Amniotic stem cell (primary cell): ENCODE measurements at regions not wholly inside any gene's neighbourhood (a gene's known extent, or its start where the extent isn't known, plus 50 kb on each side); places are given as distances from the start of the nearest gene placed in this dataset.
"Not testable (repeated sequence)": the region's sequence is repeated elsewhere in the genome, so short reads cannot be mapped to it uniquely, and the experiment has no call there.

Experiments
- DNase-seq: peaks from one replicate; lab custom pipeline; 2025; lab: John Stamatoyannopoulos, UW

GRCh38 chr9:12271421-12271891 is 421.7 kb upstream of the TYRP1 start:
- DNase-seq: no peak

GRCh38 chr9:12272471-12273120 is 420.6 kb upstream of the TYRP1 start:
- no peak for DNase-seq

GRCh38 chr9:12274577-12274976 is 418.6 kb upstream of the TYRP1 start:
- DNase-seq: no peak

GRCh38 chr9:12276505-12276904 is 416.7 kb upstream of the TYRP1 start:
- DNase-seq: no peak

DNA sequence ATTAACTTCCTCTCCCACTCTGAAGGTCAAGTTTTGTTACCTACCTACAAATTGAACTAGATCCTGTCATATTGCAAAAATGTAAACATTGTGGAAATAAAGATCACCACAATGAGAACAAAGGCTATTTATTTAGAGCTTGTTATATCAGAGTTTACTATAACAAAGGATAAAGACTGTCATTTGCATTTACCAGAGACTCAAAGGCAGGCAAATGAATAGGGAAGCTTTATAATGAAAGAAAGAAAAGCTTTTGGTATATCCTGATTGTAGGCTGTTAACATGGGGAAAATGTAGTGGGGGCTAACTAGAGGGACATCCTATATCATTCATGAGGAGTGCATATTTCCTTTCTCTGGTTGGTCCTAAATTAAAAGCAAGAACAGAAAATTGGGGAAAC is 403.5 kb upstream of the TYRP1 start:
- DNase-seq: no peak

- no peak for DNase-seq
These were observed 402.9 kb upstream of the TYRP1 start for GRCh38 chr9:12290166-12290869.

DNA sequence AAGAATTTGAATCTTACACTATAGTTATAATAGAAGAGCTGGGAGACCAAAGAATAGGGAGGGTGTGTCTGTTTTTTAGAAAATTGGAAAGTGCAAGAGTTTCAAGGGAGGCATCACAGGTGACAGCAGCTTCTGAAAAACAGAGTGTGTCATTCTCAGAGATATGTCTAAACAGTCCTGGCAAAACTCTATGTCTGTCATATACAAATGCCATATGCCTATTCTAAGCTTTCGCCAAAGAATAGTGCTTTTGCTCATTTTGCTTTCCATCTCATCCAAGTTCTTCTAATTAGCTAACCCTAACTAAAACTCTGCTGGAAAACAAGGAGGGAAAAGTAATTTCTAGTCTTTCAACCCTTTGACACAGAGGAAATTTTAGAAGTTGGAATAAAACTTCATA is 388.0 kb upstream of the TYRP1 start:
- DNase-seq: no peak

GRCh38 chr9:12314589-12314988 is 378.6 kb upstream of the TYRP1 start:
- no peak for DNase-seq

DNA sequence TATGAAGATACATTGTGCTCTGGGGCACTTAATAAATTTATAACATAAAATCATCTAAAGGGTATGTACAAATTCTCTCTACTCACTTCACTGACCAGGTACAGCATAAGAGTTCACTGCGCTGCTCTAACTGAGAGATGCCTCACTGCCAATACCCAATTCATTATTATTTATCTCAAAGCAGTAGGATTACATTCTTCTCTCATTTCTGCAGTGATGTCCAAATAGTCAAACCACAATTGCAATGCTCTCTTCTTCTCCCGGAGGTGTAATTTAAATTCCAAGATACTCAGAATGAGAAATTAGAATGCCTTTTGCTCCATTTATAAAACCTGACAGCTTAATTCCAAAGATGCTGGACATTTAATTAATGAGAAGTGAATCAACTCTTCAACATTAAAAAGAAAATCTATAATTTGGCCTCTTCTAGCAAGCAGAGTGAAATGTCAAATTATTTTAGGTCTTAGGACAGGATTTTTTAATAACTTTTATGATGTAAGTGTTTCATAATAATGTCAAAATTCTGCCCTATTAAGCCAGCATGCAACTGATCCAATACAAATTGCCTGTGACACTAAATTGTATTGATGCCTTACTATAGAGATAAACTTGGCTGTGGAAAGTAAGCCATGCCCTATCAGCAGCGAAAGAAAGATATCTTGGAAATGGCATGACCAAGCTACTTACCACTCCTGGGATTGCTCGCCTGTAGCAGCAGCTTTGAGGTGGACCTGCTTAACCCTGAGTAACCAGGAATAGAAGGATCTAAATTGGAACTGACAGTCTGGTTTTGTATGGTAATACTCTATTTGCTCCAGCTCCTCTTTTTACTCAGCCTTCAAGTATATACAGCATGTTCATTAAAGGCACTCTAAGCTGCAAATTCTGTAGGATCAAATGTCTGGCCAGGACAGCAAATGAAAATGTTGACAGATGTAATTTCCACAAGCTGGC is 374.2 kb upstream of the TYRP1 start:
- no peak for DNase-seq

DNA sequence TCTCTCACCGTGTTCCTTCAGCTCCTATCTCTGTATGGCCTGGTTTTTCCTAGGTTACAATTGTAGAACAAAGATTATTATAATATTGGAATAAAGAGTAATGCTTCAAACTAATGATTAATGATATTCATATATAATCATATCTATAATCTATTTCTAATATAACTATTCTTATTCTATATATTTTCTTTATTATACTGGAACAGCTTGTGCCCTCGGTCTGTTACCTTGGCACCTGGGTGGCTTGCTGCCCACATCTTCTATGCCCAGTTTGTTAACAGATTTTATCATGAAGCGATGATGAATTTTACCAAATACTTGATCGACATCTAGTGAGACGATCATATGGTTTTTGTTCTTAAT is 363.6 kb upstream of the TYRP1 start:
- DNase-seq: no peak

DNA sequence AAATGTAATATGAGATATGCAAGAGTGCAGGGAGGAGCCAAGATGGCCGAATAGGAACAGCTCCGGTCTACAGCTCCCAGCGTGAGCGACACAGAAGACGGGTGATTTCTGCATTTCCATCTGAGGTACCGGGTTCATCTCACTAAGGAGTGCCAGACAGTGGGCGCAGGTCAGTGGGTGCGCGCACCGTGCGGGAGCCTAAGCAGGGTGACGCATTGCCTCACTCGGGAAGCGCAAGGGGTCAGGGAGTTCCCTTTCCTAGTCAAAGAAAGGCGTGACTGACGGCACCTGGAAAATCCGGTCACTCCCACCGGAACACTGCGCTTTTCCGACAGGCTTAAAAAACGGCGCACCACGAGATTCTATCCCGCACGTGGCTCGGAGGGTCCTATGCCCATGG is 359.2 kb upstream of the TYRP1 start:
- DNase-seq: not testable (repeated sequence)

DNA sequence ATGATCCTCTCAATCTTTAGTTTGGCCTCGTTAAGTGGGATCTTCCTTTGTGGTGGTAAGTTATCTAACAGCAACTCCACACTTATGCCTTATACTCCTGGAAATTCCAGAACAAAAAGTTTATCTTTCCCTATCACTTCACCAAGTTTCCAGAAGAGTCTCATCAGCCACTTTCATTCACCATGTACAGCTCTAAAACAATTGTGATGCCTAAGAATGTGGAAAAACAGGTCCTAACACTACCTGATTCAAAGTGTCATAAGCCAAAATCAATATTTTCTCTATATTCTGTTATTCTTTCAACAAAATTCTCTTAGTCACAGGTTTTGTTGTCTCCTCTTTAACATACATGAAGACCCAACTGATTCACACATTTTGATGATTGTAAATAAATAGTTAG is 342.4 kb upstream of the TYRP1 start:
- no peak for DNase-seq

DNA sequence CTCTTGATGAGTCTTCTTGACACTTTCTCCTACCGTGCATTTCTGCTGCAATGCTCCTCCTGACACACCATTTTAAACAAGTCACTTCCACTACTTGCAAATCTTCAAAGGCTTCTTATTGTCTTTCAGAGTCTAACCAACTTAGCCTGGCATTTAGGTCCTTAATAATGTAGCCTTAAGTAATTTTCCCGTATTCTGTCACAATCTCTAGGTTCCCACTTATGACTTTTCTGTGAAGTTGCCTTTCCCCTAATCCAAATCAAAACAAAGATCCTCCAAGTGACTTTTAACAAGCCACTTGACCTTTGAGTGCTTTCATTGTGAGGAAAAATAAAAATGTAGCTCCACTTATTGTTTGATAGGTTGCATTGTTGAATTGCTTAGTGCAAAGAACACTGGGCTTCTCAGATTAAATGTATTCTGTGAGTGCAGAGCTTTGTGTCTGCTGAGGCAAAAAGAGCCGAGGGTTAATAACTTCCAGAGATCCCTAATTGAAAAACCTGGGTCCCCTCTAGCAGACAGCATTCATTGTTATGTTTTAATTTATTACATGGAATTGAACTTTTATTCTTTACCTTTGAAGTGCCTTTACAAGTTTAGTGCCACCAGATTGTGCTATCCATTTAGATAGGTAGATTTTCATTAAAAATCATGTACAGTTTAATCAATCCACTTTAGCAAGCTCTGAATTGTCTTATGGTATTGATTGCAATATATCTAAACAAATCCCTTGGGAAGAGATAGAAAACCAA is 341.7 kb upstream of the TYRP1 start:
- DNase-seq: no peak

GRCh38 chr9:12352045-12352315 is 341.2 kb upstream of the TYRP1 start:
- no peak for DNase-seq

DNA sequence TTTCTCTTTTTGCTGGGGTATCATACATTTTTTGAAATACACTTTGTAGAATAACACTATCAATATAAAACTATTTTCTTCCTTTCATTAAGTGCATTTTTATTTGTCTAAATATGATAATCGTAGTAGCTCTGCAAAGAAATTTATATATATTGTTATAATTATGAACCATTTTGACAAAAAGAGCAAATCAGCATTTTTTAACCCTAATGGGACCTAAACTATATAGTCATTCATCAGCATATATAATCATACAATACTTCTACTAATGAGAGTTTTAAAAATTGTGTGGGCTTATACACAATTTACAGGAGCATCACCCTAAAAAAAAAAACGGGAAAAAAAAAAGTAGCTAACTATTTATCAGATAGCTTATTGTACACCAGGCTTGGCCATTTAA is 329.7 kb upstream of the TYRP1 start:
- no peak for DNase-seq

DNA sequence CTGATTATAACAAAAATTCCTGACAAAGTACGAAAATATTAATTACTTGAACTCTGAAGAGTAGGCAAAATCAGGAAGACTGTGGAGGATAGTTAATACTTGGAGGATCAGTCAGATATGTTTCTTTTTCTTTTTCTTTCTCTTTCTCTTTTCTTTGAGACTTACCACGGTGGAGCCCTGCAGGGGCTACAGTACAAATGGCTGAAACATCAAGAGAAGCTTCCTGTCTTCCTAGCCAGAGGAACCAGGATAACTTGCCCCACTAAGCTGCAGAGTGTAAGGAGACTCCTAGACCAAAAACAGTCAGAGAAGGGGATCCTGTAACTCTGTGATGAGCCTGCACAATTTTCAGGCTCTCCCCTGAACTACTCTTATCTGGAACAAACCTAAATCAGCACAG is 324.6 kb upstream of the TYRP1 start:
- DNase-seq: no peak

GRCh38 chr9:12391839-12392509 is 301.2 kb upstream of the TYRP1 start:
- no peak for DNase-seq

DNA sequence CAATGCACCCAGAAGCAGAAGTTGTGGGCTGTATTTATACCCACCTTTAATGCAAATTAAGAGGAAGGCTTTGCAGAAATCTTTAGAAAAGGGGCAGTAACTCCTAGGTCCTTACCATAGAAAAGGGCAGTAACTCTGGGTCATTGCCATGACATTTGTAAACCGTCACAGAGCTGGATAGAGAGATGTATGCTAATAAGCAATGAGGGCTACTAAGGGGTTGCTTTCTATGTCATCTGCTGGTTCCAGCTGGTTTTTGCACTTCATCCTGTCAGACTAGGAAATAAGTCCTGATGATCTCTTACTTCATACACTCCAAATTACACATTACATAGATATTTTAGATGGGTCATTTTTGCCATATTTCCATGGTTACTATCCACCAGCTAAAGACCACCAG is 299.1 kb upstream of the TYRP1 start:
- DNase-seq: no peak

- no peak for DNase-seq
These were observed 289.5 kb upstream of the TYRP1 start for GRCh38 chr9:12403721-12404120.

GRCh38 chr9:12413986-12414385 is 279.2 kb upstream of the TYRP1 start:
- no peak for DNase-seq

GRCh38 chr9:12414514-12414913 is 278.7 kb upstream of the TYRP1 start:
- DNase-seq: no peak

DNA sequence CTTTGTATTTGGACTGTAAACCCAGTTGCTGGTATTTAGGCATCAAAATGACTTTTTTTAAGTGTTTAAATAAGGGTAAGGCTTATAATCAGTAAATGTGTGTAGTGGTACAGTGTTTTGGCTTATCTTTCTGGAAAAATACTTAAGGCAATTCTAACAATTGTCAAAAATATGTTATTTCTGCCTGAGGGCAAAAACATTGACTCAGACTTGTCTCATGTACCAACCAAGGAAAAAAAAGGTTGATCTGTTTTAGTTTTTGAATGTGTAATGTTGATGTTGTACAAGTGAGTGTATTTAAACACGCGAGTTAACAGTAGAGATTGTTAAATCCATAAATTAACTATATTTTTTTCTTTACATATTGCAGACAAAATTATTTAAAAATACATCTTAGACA is 277.8 kb upstream of the TYRP1 start:
- no peak for DNase-seq
